Fibroblast of mammary gland (primary cell): ENCODE measurements at regions not wholly inside any gene's neighbourhood (a gene's known extent, or its start where the extent isn't known, plus 50 kb on each side); places are given as distances from the start of the nearest gene placed in this dataset.

ENCODE experiments used
- DNase-seq: peaks from one replicate; pipeline ENCODE4 v3.0.0-alpha.2; 2010; ENCODE audit warnings: low read depth
- H3K4me3 ChIP-seq: 2 replicates; pipeline ENCODE4 v1.5.1; 2011; ENCODE audit warnings: low read depth, mild to moderate bottlenecking, low read length, moderate library complexity; ENCODE audit not compliant: control insufficient read depth
- CTCF ChIP-seq: conservative IDR thresholded peaks from 2 replicates; pipeline ENCODE4 v1.5.1; 2011; ENCODE audit warnings: low read depth, low read length, inconsistent platforms; ENCODE audit not compliant: control insufficient read depth, insufficient read depth

- no peak for TF ChIP-seq CTCF
- H3K4me3 ChIP-seq = no peak overlapping the region
- no peak for DNase-seq
Observed at GRCh38 chr2:126838716-126838985, 60.0 kb upstream of the TEX51 start.

- no peak for TF ChIP-seq CTCF
- no peak overlapping the region for H3K4me3 ChIP-seq
- no peak for DNase-seq
Observed at GRCh38 chr2:126839796-126840195, 58.9 kb upstream of the TEX51 start.

GRCh38 chr2:126843081-126843480 is 55.6 kb upstream of the TEX51 start:
- TF ChIP-seq CTCF = no peak
- DNase-seq = no peak
- no peak overlapping the region for H3K4me3 ChIP-seq

GRCh38 chr2:126846241-126846640 is 52.4 kb upstream of the TEX51 start:
- DNase-seq = no peak
- TF ChIP-seq CTCF = no peak
- no peak overlapping the region for H3K4me3 ChIP-seq
